ENCODE measurements at regions not wholly inside any gene's neighbourhood (a gene's known extent, or its start where the extent isn't known, plus 50 kb on each side); places are given as distances from the start of the nearest gene placed in this dataset.

DNA sequence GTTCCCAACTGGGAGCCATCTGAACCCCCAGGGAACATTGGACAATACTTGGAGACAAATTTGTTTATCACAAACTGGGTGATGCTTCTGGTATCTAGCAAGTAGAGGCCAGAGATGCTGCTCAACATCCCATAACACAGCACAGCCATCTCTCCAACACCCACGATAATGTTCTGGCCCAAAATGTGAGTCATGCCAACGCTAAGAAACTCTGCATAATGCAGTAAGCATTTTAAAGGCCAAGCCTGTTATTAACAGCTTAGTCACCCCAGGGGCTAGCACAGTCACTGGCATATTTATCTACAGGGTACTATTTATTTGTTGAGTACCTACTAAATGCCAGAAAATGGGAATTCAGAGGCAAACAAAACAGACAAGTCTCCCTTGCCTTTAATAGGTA, 873.1 kb upstream of the TMEM132C start:
- TF ChIP-seq ZNF416 (CRISPR knock-in tag; IDR thresholded peaks at IDR 0.05): no peak
- TF ChIP-seq, protein P1, sequence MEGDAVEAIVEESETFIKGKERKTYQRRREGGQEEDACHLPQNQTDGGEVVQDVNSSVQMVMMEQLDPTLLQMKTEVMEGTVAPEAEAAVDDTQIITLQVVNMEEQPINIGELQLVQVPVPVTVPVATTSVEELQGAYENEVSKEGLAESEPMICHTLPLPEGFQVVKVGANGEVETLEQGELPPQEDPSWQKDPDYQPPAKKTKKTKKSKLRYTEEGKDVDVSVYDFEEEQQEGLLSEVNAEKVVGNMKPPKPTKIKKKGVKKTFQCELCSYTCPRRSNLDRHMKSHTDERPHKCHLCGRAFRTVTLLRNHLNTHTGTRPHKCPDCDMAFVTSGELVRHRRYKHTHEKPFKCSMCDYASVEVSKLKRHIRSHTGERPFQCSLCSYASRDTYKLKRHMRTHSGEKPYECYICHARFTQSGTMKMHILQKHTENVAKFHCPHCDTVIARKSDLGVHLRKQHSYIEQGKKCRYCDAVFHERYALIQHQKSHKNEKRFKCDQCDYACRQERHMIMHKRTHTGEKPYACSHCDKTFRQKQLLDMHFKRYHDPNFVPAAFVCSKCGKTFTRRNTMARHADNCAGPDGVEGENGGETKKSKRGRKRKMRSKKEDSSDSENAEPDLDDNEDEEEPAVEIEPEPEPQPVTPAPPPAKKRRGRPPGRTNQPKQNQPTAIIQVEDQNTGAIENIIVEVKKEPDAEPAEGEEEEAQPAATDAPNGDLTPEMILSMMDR (IDR thresholded peaks at IDR 0.05): no peak
- TF ChIP-seq, protein P2, sequence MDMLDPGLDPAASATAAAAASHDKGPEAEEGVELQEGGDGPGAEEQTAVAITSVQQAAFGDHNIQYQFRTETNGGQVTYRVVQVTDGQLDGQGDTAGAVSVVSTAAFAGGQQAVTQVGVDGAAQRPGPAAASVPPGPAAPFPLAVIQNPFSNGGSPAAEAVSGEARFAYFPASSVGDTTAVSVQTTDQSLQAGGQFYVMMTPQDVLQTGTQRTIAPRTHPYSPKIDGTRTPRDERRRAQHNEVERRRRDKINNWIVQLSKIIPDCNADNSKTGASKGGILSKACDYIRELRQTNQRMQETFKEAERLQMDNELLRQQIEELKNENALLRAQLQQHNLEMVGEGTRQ (CRISPR knock-in tag; IDR thresholded peaks at IDR 0.05): no peak
- TF ChIP-seq, protein P3, sequence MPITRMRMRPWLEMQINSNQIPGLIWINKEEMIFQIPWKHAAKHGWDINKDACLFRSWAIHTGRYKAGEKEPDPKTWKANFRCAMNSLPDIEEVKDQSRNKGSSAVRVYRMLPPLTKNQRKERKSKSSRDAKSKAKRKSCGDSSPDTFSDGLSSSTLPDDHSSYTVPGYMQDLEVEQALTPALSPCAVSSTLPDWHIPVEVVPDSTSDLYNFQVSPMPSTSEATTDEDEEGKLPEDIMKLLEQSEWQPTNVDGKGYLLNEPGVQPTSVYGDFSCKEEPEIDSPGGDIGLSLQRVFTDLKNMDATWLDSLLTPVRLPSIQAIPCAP (CRISPR knock-in tag; IDR thresholded peaks at IDR 0.05): no peak
- TF ChIP-seq, protein P4, sequence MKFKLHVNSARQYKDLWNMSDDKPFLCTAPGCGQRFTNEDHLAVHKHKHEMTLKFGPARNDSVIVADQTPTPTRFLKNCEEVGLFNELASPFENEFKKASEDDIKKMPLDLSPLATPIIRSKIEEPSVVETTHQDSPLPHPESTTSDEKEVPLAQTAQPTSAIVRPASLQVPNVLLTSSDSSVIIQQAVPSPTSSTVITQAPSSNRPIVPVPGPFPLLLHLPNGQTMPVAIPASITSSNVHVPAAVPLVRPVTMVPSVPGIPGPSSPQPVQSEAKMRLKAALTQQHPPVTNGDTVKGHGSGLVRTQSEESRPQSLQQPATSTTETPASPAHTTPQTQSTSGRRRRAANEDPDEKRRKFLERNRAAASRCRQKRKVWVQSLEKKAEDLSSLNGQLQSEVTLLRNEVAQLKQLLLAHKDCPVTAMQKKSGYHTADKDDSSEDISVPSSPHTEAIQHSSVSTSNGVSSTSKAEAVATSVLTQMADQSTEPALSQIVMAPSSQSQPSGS (CRISPR knock-in tag; IDR thresholded peaks at IDR 0.05; ENCODE audit: borderline replicate concordance, low read depth): no peak
- no peak for TF ChIP-seq NR3C1 (CRISPR knock-in tag; conservative IDR thresholded peaks at IDR 0.05; ENCODE audit: low read depth)
- TF ChIP-seq ELF4 (CRISPR knock-in tag; IDR thresholded peaks at IDR 0.05; ENCODE audit: low read depth): no peak
- TF ChIP-seq SOX15 (CRISPR knock-in tag; IDR thresholded peaks at IDR 0.05): no peak
- TF ChIP-seq, protein P5, sequence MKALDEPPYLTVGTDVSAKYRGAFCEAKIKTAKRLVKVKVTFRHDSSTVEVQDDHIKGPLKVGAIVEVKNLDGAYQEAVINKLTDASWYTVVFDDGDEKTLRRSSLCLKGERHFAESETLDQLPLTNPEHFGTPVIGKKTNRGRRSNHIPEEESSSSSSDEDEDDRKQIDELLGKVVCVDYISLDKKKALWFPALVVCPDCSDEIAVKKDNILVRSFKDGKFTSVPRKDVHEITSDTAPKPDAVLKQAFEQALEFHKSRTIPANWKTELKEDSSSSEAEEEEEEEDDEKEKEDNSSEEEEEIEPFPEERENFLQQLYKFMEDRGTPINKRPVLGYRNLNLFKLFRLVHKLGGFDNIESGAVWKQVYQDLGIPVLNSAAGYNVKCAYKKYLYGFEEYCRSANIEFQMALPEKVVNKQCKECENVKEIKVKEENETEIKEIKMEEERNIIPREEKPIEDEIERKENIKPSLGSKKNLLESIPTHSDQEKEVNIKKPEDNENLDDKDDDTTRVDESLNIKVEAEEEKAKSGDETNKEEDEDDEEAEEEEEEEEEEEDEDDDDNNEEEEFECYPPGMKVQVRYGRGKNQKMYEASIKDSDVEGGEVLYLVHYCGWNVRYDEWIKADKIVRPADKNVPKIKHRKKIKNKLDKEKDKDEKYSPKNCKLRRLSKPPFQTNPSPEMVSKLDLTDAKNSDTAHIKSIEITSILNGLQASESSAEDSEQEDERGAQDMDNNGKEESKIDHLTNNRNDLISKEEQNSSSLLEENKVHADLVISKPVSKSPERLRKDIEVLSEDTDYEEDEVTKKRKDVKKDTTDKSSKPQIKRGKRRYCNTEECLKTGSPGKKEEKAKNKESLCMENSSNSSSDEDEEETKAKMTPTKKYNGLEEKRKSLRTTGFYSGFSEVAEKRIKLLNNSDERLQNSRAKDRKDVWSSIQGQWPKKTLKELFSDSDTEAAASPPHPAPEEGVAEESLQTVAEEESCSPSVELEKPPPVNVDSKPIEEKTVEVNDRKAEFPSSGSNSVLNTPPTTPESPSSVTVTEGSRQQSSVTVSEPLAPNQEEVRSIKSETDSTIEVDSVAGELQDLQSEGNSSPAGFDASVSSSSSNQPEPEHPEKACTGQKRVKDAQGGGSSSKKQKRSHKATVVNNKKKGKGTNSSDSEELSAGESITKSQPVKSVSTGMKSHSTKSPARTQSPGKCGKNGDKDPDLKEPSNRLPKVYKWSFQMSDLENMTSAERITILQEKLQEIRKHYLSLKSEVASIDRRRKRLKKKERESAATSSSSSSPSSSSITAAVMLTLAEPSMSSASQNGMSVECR (CRISPR knock-in tag; IDR thresholded peaks at IDR 0.05; ENCODE audit: borderline replicate concordance): no peak
- no peak for TF ChIP-seq ZNF138 (CRISPR knock-in tag; conservative IDR thresholded peaks at IDR 0.05)
